ENCODE measurements at regions not wholly inside any gene's neighbourhood (a gene's known extent, or its start where the extent isn't known, plus 50 kb on each side); places are given as distances from the start of the nearest gene placed in this dataset.

GRCh38 chr4:14392378-14392777, 609.9 kb upstream of the CPEB2 start:
- Histone ChIP-seq H3K9me3 (no peaks in the 10 kb centered on the region), H3K27me3 (no peaks in the 10 kb centered on the region), H3K4me3 (ENCODE audit: low read depth, low read length) (no peak overlapping the region), H3K36me3 (no peaks in the 10 kb centered on the region), H3K4me1 (no peaks in the 10 kb centered on the region)
- DNase-seq = no peak
- no peak for TF ChIP-seq CTCF (IDR thresholded peaks at IDR 0.05; ENCODE audit: low read depth, low read length)

GRCh38 chr4:14396183-14396582, 606.1 kb upstream of the CPEB2 start:
- TF ChIP-seq CTCF (IDR thresholded peaks at IDR 0.05; ENCODE audit: low read depth, low read length) = no peak
- no peaks in the 10 kb centered on the region for H3K9me3 ChIP-seq

GRCh38 chr4:14399848-14400247, 602.4 kb upstream of the CPEB2 start:
- no peaks in the 10 kb centered on the region for H3K36me3 ChIP-seq
- no peak for DNase-seq
- H3K9me3 ChIP-seq = no peaks in the 10 kb centered on the region
- no peak for TF ChIP-seq CTCF (IDR thresholded peaks at IDR 0.05; ENCODE audit: low read depth, low read length)
- no peaks in the 10 kb centered on the region for H3K27me3 ChIP-seq
- no peaks in the 10 kb centered on the region for H3K4me1 ChIP-seq
- H3K4me3 ChIP-seq (ENCODE audit: low read depth, low read length) = no peak overlapping the region

More at GRCh38 chr4:14396183-14396582, 606.1 kb upstream of the CPEB2 start:
- Histone ChIP-seq H3K4me3 (ENCODE audit: low read depth, low read length) (no peak overlapping the region), H3K27me3 (no peaks in the 10 kb centered on the region), H3K36me3 (no peaks in the 10 kb centered on the region), H3K4me1 (no peaks in the 10 kb centered on the region)
- no peak for DNase-seq

- Histone ChIP-seq H3K4me3 (ENCODE audit: low read depth, low read length) (no peak overlapping the region), H3K4me1 (no peaks in the 10 kb centered on the region), H3K9me3 (no peaks in the 10 kb centered on the region), H3K36me3 (no peaks in the 10 kb centered on the region), H3K27me3 (no peaks in the 10 kb centered on the region)
- DNase-seq = no peak
- TF ChIP-seq CTCF (IDR thresholded peaks at IDR 0.05; ENCODE audit: low read depth, low read length) = no peak
Measured at GRCh38 chr4:14400307-14400706, 602.0 kb upstream of the CPEB2 start.

GRCh38 chr4:14403132-14403531, 599.1 kb upstream of the CPEB2 start:
- DNase-seq = no peak
- Histone ChIP-seq H3K27me3 (no peaks in the 10 kb centered on the region), H3K36me3 (no peaks in the 10 kb centered on the region), H3K9me3 (no peaks in the 10 kb centered on the region), H3K4me3 (ENCODE audit: low read depth, low read length) (no peak overlapping the region), H3K4me1 (no peaks in the 10 kb centered on the region)
- no peak for TF ChIP-seq CTCF (IDR thresholded peaks at IDR 0.05; ENCODE audit: low read depth, low read length)

GRCh38 chr4:14404730-14405129, 597.6 kb upstream of the CPEB2 start:
- Histone ChIP-seq H3K4me3 (ENCODE audit: low read depth, low read length) (no peak overlapping the region), H3K4me1 (no peaks in the 10 kb centered on the region), H3K9me3 (no peaks in the 10 kb centered on the region), H3K36me3 (no peaks in the 10 kb centered on the region), H3K27me3 (no peaks in the 10 kb centered on the region)
- no peak for TF ChIP-seq CTCF (IDR thresholded peaks at IDR 0.05; ENCODE audit: low read depth, low read length)
- no peak for DNase-seq

All from BE2C (cell line).